Keratinocyte (primary cell): ENCODE measurements at regions not wholly inside any gene's neighbourhood (a gene's known extent, or its start where the extent isn't known, plus 50 kb on each side); places are given as distances from the start of the nearest gene placed in this dataset.

ENCODE experiments used
- EZH2 ChIP-seq: IDR thresholded peaks from one replicate; pipeline ENCODE4 v1.6.1; 2012; ENCODE audit warnings: inconsistent platforms, mild to moderate bottlenecking, low read length, moderate library complexity
- TF ChIP-seq, protein P1 (sequence below), 3 experiments: IDR thresholded peaks in 1 of 3; conservative IDR thresholded peaks in 1 of 3; optimal IDR thresholded peaks in 1 of 3; 2 replicates in 2 of 3; 3 replicates in 1 of 3; pipeline versions ENCODE3 to v1.5.1; 2011; ENCODE audit warnings: low read length in 3 of 3, mild to moderate bottlenecking in 3 of 3, moderate library complexity in 2 of 3, control low read depth in 1 of 3, inconsistent platforms in 1 of 3; ENCODE audit not compliant: insufficient read depth in 2 of 3; ENCODE audit errors: extremely low read depth in 1 of 3

DNA sequence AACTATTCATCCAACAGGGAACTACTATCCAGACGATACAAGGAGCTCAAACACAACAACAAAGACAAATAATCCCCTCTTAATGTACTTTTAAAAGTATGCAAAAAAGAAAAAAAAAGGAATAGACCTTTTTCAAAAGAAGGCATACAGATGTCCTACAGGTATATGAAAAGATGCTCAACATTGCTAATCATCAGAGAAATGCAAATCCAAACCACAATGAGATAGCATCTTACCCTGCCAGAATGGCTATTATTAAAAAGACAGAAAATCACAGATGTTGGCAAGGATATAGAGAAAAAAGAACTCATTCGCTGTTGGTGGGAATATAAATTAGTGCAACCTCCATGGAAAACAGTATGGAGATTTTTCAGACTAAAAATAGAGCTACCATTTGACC lies 67.1 kb upstream of the ENPP6 start:
- TF ChIP-seq, protein P1, sequence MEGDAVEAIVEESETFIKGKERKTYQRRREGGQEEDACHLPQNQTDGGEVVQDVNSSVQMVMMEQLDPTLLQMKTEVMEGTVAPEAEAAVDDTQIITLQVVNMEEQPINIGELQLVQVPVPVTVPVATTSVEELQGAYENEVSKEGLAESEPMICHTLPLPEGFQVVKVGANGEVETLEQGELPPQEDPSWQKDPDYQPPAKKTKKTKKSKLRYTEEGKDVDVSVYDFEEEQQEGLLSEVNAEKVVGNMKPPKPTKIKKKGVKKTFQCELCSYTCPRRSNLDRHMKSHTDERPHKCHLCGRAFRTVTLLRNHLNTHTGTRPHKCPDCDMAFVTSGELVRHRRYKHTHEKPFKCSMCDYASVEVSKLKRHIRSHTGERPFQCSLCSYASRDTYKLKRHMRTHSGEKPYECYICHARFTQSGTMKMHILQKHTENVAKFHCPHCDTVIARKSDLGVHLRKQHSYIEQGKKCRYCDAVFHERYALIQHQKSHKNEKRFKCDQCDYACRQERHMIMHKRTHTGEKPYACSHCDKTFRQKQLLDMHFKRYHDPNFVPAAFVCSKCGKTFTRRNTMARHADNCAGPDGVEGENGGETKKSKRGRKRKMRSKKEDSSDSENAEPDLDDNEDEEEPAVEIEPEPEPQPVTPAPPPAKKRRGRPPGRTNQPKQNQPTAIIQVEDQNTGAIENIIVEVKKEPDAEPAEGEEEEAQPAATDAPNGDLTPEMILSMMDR (optimal IDR thresholded peaks at IDR 0.05 in 1 of 3, IDR thresholded peaks at IDR 0.05 in 1 of 3, conservative IDR thresholded peaks at IDR 0.05 in 1 of 3; ENCODE audit: extremely low read depth in 1 of 3, insufficient read depth in 2 of 3, low read length in 3 of 3), result no peak
- TF ChIP-seq EZH2, result no peak
